NCI-H128 (cell line): ENCODE measurements at regions not wholly inside any gene's neighbourhood (a gene's known extent, or its start where the extent isn't known, plus 50 kb on each side); places are given as distances from the start of the nearest gene placed in this dataset.
A peak's percentile ranks its signal among the peaks of the same experiment; 100 is the strongest.
"Not testable (repeated sequence)": the region's sequence is repeated elsewhere in the genome, so short reads cannot be mapped to it uniquely, and the experiment has no call there.

Source experiments
- DNase-seq: peaks from one replicate; lab custom pipeline; 2025; ENCODE audit not compliant: unreplicated experiment; lab: John Stamatoyannopoulos, UW

GRCh38 chr6:127406722-127407121, 52.5 kb downstream of the KIAA0408 start:
- DNase-seq: not testable (repeated sequence)

- DNase-seq: no peak
Measured at GRCh38 chr6:127406122-127406521, 53.1 kb downstream of the KIAA0408 start.

- no peak for DNase-seq
Measured at GRCh38 chr6:127404594-127405178, 54.5 kb downstream of the KIAA0408 start.

- DNase-seq: no peak
Measured at GRCh38 chr6:127404133-127404532, 55.1 kb downstream of the KIAA0408 start.

- no peak for DNase-seq
Measured at GRCh38 chr6:127403636-127404035, 55.6 kb downstream of the KIAA0408 start.

- no peak for DNase-seq
Measured at GRCh38 chr6:127402890-127403617, 56.1 kb downstream of the KIAA0408 start.

GRCh38 chr6:127397729-127398630, 54.6 kb upstream of the ECHDC1 start:
- no peak for DNase-seq

- peak; percentile 5 for DNase-seq
Measured at GRCh38 chr6:127397171-127397597, 53.8 kb upstream of the ECHDC1 start.
